ENCODE measurements at regions not wholly inside any gene's neighbourhood (a gene's known extent, or its start where the extent isn't known, plus 50 kb on each side); places are given as distances from the start of the nearest gene placed in this dataset.

DNA sequence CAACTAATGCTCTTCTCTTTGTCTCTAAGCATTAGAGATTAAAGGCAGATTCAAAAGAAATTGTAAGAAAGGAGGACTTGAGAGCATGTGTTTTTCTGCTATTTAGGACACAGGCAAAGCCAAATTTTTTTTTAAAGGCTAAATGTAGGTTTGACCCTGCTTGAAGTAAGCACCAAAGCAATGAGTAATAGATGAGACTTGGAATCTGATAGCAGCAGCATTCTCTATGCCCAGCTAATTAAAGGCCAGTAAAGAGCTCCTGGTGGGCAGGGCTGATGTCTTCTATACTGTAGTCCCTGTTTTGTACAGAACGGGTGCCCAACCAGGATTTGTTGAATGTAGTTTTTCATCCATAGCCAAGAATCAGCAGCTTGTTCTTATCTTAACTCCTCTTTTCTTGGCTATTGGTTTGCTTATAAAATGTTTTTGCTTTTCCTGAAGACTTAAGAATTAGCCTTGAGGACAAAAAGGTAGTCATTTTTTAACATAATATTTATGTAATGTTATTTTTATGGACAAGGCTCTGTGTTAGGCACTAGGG, 179.6 kb downstream of the LMO4 start:
- no peak for DNase-seq (ENCODE audit: low read depth)

DNA sequence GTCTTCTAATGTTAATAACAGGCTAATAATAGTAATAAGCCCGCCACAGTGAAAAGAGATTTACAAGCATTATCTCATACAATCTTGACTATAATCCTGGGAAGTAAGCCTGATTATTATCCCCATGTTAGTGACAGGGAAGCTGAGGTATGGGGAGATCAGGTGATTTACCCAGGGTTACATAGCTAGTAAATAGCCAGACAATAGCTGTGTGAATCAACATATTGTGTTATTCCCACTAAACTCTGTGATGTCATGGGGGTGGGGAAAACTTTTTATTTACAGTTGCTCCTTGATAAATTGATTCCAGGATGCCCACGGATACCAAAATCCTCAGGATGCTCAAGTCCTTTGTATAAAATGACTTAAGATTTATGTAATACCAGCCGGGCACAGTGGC, 181.9 kb downstream of the LMO4 start:
- no peak for DNase-seq (ENCODE audit: low read depth)

DNA sequence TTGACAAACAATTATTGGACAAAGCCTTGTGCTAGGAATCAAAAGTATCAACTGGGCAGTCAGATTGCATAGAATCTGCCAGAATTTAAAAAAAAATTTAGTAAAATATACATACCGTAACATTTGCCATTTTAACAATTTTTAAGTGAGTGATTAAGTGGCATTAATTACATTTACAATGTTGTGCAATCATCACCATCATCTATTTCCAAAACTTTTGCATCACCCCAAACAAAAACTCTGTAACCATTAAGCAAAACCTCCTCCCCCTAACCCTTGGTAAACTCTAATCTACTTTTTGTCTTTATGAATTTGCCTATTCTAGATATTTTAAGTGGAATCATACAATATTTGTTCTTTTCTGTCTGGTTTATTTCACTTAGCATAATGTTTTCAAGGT, 182.8 kb downstream of the LMO4 start:
- no peak for DNase-seq (ENCODE audit: low read depth)

DNA sequence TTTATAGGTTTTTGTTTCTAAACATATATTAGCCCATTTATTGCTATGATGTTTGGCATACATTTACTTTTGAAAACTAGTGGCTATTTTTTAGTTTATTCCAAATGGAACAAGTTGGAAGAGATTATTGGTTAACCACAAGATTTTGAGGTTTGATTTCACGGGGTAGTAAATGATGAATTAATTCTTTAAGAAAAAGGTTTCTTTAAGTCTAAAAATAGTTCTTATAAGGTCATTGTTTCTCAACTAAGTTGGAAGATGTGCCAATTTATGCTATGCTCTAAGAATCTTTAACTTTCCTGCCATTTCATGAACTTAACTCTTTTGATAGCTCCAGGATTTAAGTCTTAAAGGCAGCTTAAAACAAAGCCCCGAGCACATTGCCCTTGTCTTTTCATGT, 183.8 kb downstream of the LMO4 start:
- no peak for DNase-seq (ENCODE audit: low read depth)

DNA sequence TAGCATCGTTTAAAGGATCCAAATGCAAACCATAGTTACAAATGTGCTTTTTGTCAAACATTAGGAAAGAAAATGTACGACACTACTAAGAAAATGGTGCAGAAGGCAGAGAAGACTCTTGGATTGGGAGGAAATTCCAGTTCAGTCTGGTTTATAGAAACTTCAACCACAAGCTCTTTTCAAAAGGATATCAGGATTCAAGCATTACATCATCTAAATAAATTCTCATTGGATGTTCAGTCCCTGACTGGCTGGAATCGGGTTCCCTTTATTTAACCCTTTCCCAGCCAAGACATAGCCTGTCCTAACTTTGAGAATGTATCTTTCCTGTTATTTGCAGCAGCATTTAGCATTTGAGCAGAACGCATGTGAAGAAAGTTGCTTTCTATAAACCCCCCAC, 184.6 kb downstream of the LMO4 start:
- no peak for DNase-seq (ENCODE audit: low read depth)

GRCh38 chr1:87513966-87514660, 185.4 kb downstream of the LMO4 start:
- no peak for DNase-seq (ENCODE audit: low read depth)

DNA sequence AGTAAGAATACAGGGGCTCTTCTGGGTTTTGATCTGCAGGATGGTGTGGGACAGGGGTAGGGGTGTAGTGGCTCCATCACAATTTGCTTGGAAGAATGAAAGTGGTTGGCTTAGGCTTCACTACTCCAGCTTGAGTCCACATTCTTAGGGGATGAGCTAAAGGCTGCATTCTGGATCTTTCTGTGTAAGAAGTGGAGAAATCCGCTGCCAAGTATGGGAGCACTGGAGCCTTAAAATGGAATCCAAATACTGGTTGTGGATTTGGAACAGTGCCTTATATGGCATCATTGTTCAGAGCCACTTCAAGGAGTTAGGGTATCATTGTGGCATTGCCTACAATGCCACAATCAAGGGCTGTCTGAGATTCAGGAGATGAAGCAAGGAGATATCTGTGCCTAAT, 187.1 kb downstream of the LMO4 start:
- no peak for DNase-seq (ENCODE audit: low read depth)

GRCh38 chr1:87518794-87519193, 190.1 kb downstream of the LMO4 start:
- DNase-seq (ENCODE audit: low read depth), result no peak

- DNase-seq (ENCODE audit: low read depth), result no peak
Observed at GRCh38 chr1:87521452-87521851, 192.8 kb downstream of the LMO4 start.

DNA sequence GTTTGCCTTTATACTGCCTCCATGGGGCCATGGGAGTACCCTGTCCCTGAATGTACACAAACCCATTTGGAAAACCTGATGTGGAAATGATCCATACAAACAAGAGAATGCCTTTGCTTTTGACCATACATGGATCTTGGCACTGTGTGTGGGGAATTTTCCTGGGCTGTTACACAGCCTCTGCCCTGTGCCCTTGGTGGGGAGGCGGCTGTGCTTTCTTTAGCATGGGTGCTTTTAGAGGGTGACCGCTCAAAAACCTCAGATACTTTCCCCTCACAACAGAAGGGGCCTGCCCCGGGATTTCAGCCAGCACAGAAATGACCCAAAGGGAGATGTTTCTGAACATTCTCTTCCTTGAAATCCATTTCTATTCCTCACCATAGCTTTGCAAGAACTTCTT, 194.8 kb downstream of the LMO4 start:
- no peak for DNase-seq (ENCODE audit: low read depth)

DNA sequence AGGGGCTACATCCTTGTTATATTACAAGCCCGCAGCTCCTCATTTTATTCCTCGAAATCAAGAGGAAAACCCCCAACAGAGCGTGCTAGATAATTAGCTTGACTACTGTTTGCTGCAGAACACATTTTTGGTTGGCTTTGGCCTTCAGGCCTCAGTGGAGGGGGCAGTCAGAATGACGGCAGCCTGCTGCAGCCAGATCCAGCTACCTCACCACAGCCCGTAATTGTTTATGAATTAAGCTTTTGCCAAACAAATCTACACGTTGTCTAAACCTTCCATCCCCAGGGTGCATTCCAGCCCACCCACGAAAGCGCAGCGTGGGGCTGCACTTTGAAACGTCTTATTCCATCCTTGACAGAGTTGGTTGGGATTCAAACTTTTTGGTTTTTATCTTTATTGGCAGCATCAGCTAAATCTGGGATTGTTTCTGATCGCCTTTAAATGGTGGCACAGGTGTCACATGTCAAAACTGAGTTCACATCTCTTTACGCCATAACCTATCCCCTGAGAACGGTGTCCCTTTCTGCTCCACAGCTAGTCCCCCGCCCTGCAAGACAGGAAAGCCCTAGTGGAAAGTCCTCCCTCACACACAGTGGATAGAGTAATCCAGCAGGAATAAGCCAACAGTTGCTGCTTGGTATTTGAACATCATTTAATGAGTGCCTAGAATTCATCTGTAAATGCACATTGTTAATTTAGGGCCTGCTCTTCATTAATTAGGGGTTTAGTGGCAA, 195.5 kb downstream of the LMO4 start:
- no peak for DNase-seq (ENCODE audit: low read depth)

DNA sequence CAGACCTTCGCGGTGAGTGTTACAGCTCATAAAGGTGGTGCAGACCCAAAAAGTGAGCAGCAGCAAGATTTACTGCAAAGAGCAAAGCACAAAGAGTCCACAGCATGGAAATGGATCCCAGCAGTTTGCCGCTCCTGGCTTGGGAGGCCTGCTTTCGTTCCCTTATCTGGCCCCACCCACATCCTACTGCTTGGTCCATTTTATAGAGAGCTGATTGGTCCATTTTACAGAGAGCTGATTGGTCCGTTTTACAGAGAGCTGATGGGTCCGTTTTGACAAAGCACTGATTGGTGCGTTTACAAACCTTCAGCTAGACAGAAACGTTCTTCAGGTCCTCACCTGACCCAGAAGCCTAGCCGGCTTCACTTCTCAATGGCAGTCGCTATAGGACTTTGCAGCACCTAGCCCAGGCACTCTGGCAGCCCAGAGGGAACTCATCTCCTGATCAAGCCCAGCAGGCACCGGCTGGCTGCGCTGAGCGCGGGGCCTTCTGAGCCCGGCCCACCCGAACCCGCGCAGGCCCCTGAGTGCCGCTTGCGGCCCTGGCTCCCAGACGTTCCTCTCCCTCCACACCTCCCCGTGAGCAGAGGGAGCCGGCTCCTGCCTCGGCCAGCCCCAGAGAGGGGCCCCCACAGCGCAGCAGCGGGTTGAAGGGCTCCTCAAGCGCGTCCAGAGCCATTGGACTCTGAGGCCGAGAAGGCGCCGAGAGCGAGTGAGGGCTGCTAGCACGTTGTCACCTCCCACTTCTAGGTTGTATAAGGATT, 200.3 kb downstream of the LMO4 start:
- no peak for DNase-seq (ENCODE audit: low read depth)

DNA sequence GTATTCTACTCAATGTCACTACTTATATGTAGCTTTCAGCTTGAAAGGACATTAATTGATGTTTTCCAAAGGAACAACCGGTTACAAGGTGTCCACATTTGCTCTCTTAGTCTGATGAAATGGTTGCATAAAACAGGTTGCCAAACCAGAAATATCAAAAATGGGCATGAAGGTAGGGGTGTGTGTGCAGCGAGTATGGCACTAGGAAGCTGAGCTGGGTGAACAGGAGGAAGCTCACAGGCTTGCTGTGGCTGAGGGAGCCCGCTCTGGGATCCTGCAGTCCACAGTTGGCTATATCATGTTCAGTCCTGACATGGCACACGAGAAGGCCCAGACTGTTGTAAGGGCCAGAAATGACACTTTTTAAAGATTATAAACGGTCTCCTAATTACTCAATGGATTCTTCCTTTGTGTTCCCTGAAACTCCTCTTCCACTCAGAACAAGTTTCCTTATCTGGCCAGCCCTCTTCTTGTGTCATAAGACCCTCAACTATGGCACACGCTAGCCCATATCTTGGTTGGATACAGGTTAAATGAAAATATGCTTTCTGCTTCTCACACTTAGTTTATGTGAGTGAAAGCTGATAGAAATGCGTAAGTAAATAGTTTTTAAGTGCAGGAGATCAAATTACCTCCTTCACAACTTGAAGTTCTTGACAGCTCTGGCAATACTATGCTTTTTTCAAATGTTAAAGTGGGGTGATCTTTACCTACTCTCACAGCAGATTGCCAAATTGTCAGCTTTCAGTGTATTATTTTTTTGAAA, 201.5 kb downstream of the LMO4 start:
- no peak for DNase-seq (ENCODE audit: low read depth)

DNA sequence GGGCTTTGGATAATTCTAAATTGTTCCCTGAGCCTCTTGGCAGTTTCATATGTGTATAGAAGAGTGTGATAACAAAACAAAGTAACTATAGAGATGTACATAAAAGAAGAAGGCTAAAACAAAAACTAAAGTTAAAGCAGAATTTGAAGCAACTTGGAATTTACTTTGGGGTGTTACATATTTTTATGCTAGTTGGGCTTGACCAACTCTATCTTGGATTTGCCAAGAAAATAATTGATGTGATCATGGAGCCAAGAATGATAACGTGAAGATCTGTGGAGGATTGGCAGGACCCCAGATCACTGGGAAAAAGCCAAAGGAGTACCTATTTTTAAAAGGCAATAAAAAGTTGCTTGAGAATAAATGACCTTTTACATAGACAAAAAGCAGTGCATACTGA, 206.9 kb downstream of the LMO4 start:
- DNase-seq (ENCODE audit: low read depth), result no peak

DNA sequence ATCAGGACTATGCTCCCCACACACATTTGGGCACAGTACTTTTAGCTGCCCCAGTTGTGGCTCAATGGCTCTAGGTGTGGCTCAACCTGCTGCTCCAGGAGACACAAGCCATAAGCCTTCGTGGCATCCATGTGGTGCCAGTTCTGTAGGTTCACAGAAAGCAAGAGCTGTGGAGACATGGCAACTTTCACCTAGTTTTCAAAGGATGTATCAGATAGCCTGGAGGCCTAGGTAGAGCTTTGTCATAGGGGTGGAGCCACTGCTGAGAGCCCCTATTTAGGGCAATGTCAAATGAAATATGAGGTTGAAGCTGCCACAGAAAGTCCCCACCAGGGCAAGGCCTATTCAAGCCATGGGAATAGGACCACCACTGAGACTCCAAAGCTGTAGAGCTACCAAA, 210.5 kb downstream of the LMO4 start:
- no peak for DNase-seq (ENCODE audit: low read depth)

DNA sequence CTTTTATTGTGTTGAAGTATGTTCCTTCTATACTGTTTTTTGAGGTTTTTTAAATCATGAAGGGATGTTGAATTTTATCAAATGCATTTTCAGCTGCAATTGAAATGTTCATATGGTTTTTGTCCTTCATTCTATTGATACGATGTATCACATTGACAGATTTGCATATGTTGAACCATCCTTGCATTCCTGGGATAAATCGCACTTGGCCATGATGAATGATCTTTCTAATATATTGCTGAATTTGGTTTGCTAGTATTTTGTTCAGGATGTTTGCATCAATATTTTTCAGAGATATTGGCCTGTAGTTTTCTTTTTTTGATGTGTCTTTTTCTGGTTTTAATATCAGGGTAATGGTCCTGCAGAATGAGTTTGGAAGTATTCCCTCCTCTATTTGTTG, 214.0 kb downstream of the LMO4 start:
- no peak for DNase-seq (ENCODE audit: low read depth)

- DNase-seq (ENCODE audit: low read depth), result no peak
Observed at GRCh38 chr1:87549738-87550137, 221.1 kb downstream of the LMO4 start.

DNA sequence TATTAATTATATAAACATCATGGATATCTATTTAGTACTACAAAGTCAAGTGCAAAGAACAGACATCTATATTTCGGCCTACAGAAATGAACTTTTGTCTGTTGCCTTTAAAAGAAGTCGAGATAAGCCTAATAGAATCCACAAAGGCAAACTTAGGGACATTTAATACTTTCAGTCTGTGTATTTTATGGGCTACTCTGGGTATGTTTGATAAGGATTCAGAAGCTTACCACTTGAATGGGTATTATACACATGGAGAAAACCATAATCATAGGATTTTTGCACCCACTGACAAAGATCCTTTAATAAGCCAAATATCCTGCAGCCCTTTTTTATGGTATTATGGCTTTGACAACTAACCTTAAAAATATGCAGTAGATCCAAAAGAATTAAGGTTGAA, 224.8 kb downstream of the LMO4 start:
- no peak for DNase-seq (ENCODE audit: low read depth)

- no peak for DNase-seq (ENCODE audit: low read depth)
Observed at GRCh38 chr1:87555366-87555765, 226.7 kb downstream of the LMO4 start.

- no peak for DNase-seq (ENCODE audit: low read depth)
Observed at GRCh38 chr1:87556326-87556725, 227.6 kb downstream of the LMO4 start.

DNA sequence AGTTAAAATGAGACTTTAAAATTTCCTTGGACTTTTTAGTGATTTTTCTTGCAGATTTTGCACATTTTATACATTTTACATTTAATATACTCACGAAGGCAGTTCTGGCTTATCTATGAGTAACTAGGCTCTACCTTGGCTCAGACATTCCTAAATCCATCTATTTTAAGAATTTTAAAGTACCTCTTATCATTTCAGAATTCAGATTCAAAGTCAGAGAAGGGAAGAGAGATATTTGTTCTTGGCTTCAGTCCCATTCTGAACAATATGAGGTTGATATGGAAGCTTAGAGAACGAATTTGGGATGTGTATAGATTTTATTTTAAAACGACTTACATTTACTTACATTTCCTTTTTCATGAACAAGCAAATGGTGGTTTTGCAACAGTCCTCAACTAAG, 230.2 kb downstream of the LMO4 start:
- no peak for DNase-seq (ENCODE audit: low read depth)

DNA sequence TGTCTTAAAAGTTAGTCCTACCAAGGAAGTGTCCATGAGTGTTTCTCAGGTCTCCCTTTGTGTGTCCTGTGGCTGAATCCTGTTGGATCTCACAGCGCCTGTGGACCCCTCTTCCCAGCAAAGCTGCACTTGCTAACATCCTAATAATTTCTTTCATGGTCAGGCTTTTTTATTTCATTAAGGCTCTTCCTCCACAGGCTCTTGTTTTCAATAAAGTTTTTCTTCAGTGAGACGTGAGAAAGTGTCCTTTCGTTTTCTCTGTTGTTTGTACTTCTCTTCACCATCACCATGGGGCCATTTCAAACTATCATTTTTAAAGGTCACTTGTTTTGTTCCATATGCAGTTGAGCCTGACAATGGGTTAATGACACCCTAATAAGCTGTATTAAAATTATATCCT, 231.5 kb downstream of the LMO4 start:
- DNase-seq (ENCODE audit: low read depth), result no peak
